Aorta (tissue), 5 donors: ENCODE measurements at regions not wholly inside any gene's neighbourhood (a gene's known extent, or its start where the extent isn't known, plus 50 kb on each side); places are given as distances from the start of the nearest gene placed in this dataset.

Experiments
- ATAC-seq: fragments of 200-7000 bp; cut with Tn5 transposase; one replicate; pipeline ENCODE4 v1.9.1; 2022; ENCODE audit warnings: moderate library complexity; ENCODE audit not compliant: low FRiP score
- DNase-seq, 2 donors: peaks; one replicate each; pipeline ENCODE4 v3.0.0-alpha.2; 2020
- H3K27ac ChIP-seq, 2 donors: one replicate each; pipeline ENCODE4 v1.5.1; 2013; ENCODE audit warnings: low read length in 2 of 2, mild to moderate bottlenecking in 2 of 2, moderate library complexity in 2 of 2, control low read depth in 1 of 2, inconsistent platforms in 1 of 2, low read depth in 1 of 2
- H3K27me3 ChIP-seq, 2 donors: one replicate each; pipeline ENCODE4 v1.6.1; 2013; ENCODE audit warnings: control low read depth in 1 of 2, low read length in 1 of 2, mild to moderate bottlenecking in 1 of 2, moderate library complexity in 1 of 2; ENCODE audit not compliant: insufficient read depth in 2 of 2, control insufficient read depth in 1 of 2
- H3K36me3 ChIP-seq, 2 donors: one replicate each; pipeline ENCODE4 v1.6.1; 2013; ENCODE audit warnings: control low read depth in 1 of 2, low read length in 1 of 2, mild to moderate bottlenecking in 1 of 2; ENCODE audit not compliant: insufficient read depth in 2 of 2, control insufficient read depth in 1 of 2
- H3K4me1 ChIP-seq, 2 donors: one replicate each; pipeline ENCODE4 v1.6.1; 2013; ENCODE audit warnings: low read length in 2 of 2, control low read depth in 1 of 2, mild to moderate bottlenecking in 1 of 2, moderate library complexity in 1 of 2; ENCODE audit not compliant: insufficient read depth in 2 of 2, control insufficient read depth in 1 of 2
- H3K4me3 ChIP-seq, 2 donors: one replicate each; pipeline ENCODE4 v1.5.1; 2013; ENCODE audit warnings: low read length in 2 of 2, control low read depth in 1 of 2, mild to moderate bottlenecking in 1 of 2
- H3K9me3 ChIP-seq: one replicate; pipeline ENCODE4 v1.6.1; 2013; ENCODE audit warnings: mild to moderate bottlenecking, low read length; ENCODE audit not compliant: control insufficient read depth
- WGBS, 2 donors: extraction: QIAGEN DNeasy Blood & Tissue Kit; methylation state at CpG; one replicate each; pipeline ENCODE4 v1.1.7; 2013; 5-methylcytosine and 5-hydroxymethylcytosine counted together
- intact Hi-C, 2 donors: fragments of 100-400 bp; cut with DNase I; formaldehyde crosslinking; loops; one replicate each; pipeline versions ENCODE4 v1.14.2 to v1.15.0; 2022
- donor health status: healthy with polysubstance abuse.
- donor health status: Bipolar disorder and iron deficiency.
- donor health status: DM: no; HTN: no; CAD: no.
- donor health status: DM: no; HTN: no; CAD: no.
- donor health status: DM: yes; HTN: yes; CAD: no.

DNA sequence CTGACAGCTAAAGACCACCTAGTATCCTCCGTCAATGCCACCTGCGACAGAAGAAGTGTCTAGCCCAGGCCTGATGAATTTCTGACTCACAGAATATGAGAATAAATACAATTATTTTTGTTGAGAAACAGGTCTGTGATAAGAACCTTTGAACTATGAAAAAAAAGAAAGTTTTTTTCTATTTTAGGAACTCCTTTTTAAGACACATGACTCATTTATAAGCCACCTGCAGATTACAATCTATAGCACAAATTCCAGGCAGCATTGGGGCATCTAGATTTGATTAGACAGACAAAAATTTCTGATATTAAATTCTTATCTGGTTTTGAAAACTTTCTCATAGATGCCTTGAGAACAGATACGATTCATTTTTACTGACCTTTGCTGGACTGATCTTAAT is 256.7 kb upstream of the LYZL1 start:
- ATAC-seq: no peak
- H3K27ac ChIP-seq: no peak overlapping the region

DNA sequence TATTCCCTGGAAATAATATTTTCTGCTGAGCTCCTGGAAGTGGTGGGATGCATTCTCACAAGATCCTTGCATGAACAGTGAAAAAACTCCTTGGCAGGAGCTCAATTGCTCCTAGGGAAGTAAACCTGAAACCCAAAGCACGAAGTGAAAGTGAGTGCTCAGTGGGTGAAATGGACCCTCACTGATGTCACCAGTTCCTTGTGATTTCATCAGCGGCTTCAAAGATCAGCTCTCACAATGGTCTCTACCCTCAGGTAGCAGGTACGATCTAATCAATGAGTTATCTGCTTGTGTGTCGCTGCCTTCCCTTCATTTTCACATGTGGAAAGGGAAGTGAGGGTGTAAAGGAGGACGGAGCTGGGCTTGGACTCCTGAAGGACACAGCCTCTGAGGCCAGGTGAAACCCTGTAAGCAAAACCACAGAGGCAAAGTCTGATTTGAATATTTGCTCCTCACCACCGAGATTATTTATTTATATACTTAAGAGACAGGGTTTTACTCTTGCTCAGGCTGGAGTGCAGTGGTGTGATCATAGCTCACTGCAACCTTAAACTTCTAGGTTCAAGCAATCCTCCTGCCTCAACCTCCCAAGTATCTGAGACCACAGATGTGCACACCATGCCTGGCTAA is 255.4 kb upstream of the LYZL1 start:
- no peaks in the 10 kb centered on the region for H3K36me3 ChIP-seq
- intact Hi-C loops: no loop called here
- no peaks in the 10 kb centered on the region for H3K9me3 ChIP-seq
- ATAC-seq: no peak
- DNase-seq: no peak
- H3K27me3 ChIP-seq: no peaks in the 10 kb centered on the region
- H3K4me3 ChIP-seq: no peak overlapping the region
- no peak overlapping the region for H3K27ac ChIP-seq
- WGBS, 2 donors: 84 to 85% methylated on average over 6 of the region's 6 CpGs
- H3K4me1 ChIP-seq: no peaks in the 10 kb centered on the region

More for the DNA sequence above, 256.7 kb upstream of the LYZL1 start:
- Histone ChIP-seq H3K9me3 (no peaks in the 10 kb centered on the region), H3K4me1 (no peaks in the 10 kb centered on the region), H3K36me3 (no peaks in the 10 kb centered on the region), H3K4me3 (no peak overlapping the region), H3K27me3 (no peaks in the 10 kb centered on the region)
- intact Hi-C loops: no loop called here
- DNase-seq: no peak
- WGBS, 2 donors: 97 to 99% methylated on average over 3 of the region's 3 CpGs

DNA sequence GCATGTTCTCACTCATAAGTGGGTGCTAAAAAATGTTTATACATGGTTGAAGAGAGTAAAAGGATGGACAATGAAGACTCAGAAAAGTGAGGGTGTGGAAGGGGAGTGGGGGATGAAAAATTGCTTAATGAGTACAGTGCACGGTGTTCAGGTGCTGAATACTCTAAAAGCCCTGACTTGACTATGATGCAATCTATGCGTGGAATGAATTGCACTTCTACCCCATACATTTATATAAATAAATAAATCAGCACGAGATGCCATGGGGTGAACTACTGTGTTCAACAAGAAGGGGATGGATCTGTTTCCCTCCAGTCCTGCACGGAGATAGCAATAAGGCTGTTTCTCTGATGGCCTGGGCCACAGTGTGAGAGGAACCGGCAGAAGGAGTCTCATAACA is 254.3 kb upstream of the LYZL1 start:
- H3K9me3 ChIP-seq: no peaks in the 10 kb centered on the region
- no peak for DNase-seq
- intact Hi-C loops: no loop called here
- ATAC-seq: no peak
- no peaks in the 10 kb centered on the region for H3K36me3 ChIP-seq
- no peak overlapping the region for H3K4me3 ChIP-seq
- H3K27me3 ChIP-seq: no peaks in the 10 kb centered on the region
- no peaks in the 10 kb centered on the region for H3K4me1 ChIP-seq
- 60 to 78% methylated on average over 5 of the region's 5 CpGs for WGBS, 2 donors
- no peak overlapping the region for H3K27ac ChIP-seq

DNA sequence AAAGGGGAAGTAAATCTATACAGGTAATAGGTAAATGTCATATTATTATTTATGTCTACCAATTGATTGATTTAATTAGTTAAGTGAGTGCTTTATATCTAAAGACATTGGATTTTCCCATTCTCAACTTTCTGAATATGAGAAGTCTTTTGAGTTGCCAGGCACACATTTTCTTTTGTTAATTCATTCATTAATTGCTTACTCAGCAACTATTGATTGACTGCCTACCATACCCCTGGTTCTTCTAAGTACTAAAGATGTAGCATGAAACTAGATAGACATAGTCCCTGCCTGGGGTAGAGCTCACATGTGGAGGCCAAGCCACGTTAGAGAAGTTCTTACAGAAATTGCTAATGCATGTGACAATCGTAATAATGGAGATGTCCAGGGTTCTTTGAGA is 253.1 kb upstream of the LYZL1 start:
- 95 to 97% methylated on average over 2 of the region's 2 CpGs for WGBS, 2 donors
- Histone ChIP-seq H3K4me1 (no peaks in the 10 kb centered on the region), H3K36me3 (no peaks in the 10 kb centered on the region), H3K27me3 (no peaks in the 10 kb centered on the region), H3K4me3 (no peak overlapping the region), H3K9me3 (no peaks in the 10 kb centered on the region), H3K27ac (no peak overlapping the region)
- DNase-seq (no peak), ATAC-seq (no peak)
- intact Hi-C loops: no loop called here

DNA sequence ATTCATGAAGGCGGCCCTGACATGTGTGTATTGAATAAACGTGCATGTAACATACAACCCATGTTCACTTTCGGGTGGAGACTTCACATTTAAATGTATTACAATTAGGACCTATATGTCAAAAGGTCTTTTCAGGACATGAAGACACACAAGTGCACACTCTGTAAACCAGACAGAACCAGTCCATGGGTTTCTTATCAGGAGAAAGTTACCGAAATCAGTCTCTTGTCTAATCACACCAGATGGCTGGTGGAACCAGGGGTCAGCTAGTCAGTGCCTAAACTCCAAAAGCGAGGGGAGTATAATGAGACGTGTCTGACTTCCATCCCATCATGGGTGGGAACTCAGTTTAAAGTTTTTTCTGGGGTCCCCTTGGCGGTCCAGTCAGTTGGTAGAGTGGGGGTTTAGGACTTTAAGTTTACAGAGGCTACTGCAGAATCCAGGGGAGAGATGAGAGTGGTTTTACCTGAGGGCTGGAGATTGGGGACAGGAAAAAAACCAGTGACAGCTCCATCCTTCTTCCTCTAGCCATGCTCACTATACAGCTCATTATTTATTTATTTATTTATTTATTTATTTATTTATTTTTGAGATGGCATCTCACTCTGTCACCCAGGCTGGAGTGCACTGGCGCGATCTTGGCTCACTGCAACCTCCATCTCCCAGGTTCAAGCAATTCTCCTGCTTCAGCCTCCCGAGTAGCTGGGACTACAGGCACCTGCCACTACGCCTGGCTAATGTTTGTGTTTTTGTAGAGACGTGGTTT is 251.3 kb upstream of the LYZL1 start:
- no peaks in the 10 kb centered on the region for H3K4me1 ChIP-seq
- H3K4me3 ChIP-seq: no peak overlapping the region
- 97% methylated on average over 12 of the region's 12 CpGs for WGBS, 2 donors
- ATAC-seq (no peak), DNase-seq (no peak)
- no peaks in the 10 kb centered on the region for H3K9me3 ChIP-seq
- no peaks in the 10 kb centered on the region for H3K27me3 ChIP-seq
- intact Hi-C loops: no loop called here
- H3K36me3 ChIP-seq: no peaks in the 10 kb centered on the region
- H3K27ac ChIP-seq: no peak overlapping the region

DNA sequence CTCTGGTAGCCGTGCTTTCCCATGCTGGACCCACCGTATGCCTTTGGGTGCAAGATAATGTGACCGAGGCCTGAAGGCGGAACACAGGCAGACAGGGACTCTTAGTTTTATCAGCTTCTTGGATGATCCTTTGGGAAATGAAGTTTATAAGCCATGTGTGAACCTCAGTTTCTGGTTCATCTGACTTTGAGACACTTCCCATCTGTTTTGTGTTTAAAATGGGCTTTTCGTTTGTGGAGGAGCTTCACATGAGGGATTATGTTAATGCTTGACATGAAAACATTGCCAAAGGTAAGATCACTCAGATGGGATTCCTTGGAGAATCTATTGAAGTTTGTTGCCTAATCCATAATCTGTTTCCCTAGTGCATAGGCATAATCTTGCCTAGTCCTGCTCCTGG is 249.8 kb upstream of the LYZL1 start:
- no peaks in the 10 kb centered on the region for H3K27me3 ChIP-seq
- no peak for DNase-seq
- no peaks in the 10 kb centered on the region for H3K9me3 ChIP-seq
- intact Hi-C loops: no loop called here
- no peaks in the 10 kb centered on the region for H3K4me1 ChIP-seq
- ATAC-seq: no peak
- H3K4me3 ChIP-seq: no peak overlapping the region
- WGBS, 2 donors: 97% methylated on average over 5 of the region's 5 CpGs
- H3K36me3 ChIP-seq: no peaks in the 10 kb centered on the region
- no peak overlapping the region for H3K27ac ChIP-seq

DNA sequence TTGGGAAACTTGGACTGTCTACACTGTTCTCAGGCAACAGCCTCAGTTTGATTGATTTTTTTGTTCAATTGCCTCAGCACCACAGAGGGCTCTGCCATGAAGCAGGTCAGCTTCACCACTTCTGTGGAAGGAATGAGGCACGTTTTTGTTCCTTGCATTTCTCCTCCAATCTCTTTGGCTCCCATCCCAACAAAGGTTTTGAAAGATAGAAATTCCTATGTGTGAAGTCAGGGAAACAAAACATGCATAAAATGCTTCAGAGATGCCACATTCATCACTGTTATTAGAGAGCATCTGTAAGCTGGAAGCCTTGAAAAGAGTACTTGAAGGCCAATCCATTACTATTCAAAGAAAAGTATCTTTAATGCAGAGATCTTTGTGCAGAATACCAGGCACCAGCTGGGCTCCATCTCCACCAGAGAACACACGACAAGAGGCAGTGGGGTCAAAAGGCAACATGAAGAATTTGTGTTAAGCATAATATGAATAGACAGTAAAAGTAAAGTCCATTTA is 249.1 kb upstream of the LYZL1 start:
- WGBS, 2 donors: 15 to 16% methylated on average over 2 of the region's 2 CpGs
- Histone ChIP-seq H3K4me3 (no peak overlapping the region), H3K36me3 (no peaks in the 10 kb centered on the region), H3K9me3 (no peaks in the 10 kb centered on the region), H3K27me3 (no peaks in the 10 kb centered on the region), H3K4me1 (no peaks in the 10 kb centered on the region), H3K27ac (no peak overlapping the region)
- intact Hi-C loops: no loop called here
- DNase-seq (no peak), ATAC-seq (no peak)

DNA sequence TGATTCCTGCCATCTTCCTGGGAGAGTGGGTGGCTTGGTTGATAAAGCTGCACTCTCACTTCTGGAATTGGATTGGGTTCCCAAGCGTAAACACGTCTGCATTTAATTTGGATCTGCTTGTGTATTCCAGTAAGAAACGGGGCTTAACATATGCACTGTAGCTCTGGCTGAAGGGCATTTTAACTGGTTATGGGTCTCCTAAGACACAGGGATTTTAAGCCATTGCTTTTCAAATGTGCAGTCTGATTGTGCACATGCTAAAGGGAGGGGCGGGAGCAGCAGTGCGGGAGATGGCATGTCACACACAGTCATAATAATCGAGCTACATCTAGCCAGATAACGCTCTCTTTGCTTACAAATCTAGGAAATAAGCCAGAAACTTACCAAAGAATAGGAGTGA is 247.3 kb upstream of the LYZL1 start:
- no peaks in the 10 kb centered on the region for H3K36me3 ChIP-seq
- no peaks in the 10 kb centered on the region for H3K9me3 ChIP-seq
- no peak overlapping the region for H3K27ac ChIP-seq
- ATAC-seq (no peak), DNase-seq (no peak)
- H3K4me3 ChIP-seq: no peak overlapping the region
- H3K4me1 ChIP-seq: no peaks in the 10 kb centered on the region
- H3K27me3 ChIP-seq: no peaks in the 10 kb centered on the region
- WGBS, 2 donors: 16 to 20% methylated on average over 7 of the region's 7 CpGs
- intact Hi-C loops: no loop called here

DNA sequence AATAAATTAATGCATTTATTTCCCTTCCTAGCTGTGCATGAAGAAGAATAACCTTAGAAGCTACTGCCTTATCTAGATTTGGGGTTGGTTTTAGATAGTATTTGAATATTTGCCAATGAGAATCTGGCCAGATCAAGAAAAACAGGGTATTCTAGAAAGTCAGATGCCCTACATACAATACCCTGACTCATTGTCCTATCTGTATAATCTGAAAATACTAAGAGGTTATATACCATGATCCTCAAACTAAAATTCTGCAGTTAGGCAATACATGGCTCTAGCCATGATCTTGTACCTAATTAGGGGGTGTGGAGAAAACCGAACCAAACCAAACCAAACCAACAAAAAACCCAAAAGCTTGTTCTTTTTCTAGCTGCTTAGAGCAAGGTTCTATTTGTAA is 240.4 kb upstream of the LYZL1 start:
- ATAC-seq (no peak), DNase-seq (no peak)
- WGBS, 2 donors: 94 to 100% methylated on average over 1 of the region's 1 CpG
- Histone ChIP-seq H3K27me3 (no peaks in the 10 kb centered on the region), H3K4me3 (no peak overlapping the region), H3K27ac (no peak overlapping the region), H3K4me1 (no peaks in the 10 kb centered on the region), H3K36me3 (no peaks in the 10 kb centered on the region), H3K9me3 (no peaks in the 10 kb centered on the region)
- intact Hi-C loops: no loop called here
